ENCODE measurements at regions not wholly inside any gene's neighbourhood (a gene's known extent, or its start where the extent isn't known, plus 50 kb on each side); places are given as distances from the start of the nearest gene placed in this dataset.

DNA sequence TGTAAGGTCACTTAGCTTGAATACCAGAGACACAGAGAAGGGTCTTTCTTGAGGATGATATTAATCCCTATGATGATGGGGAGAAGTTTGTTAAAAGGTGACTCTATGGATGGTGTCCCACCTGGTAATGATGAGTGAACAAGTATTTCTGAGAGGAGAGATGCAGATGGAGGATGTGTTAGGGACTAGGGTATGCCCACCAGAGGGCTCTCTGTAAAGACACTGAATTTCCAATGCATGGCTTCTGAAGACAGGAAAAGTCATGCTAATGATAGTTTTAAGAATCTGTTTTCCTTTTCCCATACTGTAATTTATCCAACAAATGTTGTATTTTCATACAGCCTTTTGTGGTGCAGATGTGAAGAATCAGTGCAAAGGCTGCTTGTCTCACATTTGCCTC lies 1250.9 kb upstream of the CELF2 start:
- no peak for DNase-seq (ENCODE audit: low read depth)

DNA sequence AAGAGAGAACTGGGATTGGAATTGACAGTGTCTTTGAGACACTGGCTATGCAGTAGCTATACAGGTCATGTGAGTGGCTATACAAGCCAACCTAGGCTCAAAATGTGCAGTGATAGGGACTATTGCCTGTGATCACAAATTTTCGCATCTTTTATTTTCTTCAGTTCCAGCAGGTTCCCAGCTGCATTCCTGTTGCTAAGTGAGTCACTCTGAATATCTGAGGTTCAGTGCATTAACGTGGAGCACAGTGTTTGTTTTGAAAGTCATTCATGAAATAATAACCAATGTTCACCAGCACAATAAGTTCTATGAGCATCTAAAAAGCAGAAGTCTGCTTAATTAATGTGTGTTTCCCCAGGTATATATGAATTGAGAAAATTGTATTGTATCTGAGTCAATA lies 1236.0 kb upstream of the CELF2 start:
- DNase-seq (ENCODE audit: low read depth) = no peak

DNA sequence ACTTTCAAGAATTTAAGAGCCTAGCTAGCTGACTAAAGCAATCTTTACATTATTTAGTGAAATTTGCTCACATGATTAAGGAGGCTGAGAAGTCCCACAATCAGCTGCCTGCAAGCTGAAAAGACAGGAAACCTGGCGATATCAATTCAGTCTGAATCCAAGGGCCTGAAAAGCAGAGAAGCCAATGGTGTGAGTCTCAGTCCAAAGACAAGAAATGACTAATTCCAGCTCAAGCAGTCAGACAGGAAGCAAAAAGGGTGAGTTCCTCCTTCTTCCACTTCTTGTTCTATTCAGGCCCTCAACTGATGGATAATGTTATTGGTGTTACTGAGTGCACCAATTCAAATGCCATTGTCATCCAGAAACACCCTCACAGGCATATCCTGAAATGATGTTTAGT lies 1231.6 kb upstream of the CELF2 start:
- no peak for DNase-seq (ENCODE audit: low read depth)

DNA sequence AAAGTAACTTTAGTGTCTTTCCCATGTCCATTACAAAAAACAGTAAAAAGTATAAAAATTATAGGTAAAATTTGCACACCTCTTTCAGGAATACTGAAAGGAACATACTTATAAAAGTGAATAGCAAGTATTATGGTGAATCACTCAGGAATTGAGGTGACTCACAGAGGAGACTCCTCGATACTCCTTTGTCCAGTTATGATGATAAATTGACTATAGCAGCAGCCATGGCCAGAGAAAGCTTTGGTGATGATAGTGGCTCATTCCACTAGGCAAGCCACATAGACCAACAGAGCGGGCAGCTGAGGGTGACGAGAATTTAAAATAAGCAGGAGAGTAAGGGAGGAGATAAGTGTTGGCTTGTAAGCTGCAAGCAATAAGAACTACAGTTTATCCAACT lies 1231.1 kb upstream of the CELF2 start:
- DNase-seq (ENCODE audit: low read depth) = no peak

DNA sequence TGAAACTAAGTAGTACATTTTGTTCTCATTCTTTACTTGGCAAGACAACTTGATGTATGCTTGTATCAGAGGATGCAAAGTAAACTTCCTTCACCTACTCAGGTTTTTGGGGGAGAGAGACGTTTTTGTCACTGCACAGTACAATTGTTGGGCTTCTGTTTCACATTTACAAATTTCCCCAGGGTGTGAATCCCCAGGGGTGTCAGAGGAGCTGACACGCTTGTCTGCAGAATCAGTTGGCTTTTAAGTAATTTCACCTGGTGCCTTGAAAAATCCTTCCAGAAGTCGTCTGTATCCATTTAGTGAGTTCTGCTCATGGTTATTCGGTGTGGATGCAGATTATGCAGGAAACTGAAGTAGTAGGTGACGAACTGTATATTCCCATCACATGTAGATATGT lies 1227.7 kb upstream of the CELF2 start:
- no peak for DNase-seq (ENCODE audit: low read depth)

DNA sequence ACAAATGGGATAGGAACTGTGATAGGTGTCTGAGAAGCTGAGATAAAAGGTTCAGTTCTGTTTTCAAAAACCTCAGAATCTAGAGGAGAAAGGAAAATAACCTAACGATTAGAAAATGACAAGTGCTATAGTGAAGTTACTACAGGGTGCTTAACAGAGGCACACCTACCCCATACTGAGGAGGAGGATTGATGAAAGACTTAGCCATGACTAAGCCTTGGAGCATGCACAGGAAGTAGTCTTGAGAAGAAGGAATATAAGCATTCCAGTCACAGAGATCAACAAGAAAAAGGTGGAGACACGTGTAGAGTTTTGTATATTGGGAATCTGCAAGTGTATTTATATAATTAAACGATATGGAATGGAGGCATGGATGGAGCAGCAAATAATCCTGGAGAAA lies 1225.5 kb upstream of the CELF2 start:
- no peak for DNase-seq (ENCODE audit: low read depth)

DNA sequence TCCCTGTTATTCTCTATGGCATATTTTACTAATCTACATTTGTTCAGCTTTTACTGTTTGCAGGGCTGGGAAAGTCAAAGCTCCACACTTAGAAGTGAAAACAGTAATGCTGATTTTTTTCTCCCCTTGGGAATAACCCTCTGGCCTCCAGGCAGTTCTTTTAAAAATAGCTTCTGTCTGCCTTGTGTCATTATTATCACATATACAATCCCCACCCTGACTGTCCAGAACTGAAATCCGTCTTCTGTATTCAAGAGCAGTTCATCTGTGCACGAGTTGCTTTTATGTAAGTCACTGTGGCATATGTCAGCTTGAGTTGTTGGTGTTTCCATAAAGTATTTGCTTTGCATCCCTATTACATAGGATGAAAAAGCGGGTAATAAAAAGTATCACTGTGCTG lies 1221.1 kb upstream of the CELF2 start:
- no peak for DNase-seq (ENCODE audit: low read depth)

DNA sequence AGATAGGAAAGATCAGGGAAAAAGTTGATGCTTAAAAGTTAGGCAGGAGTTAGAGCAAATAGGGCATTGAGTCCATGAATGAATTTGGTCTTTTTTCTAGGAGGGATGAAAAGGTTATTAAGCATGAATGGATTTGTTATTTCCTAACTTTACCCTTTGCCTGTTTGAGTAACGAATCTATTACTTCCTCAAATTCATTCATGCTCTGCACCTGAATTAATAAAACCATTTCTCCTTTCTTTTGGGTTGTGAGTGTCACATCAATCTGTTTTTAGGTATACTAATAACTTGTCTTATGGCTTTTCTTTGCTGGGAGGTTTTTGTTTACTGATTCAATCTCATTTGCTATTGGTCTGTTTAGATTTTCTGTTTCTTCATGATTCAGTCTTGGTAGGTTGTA lies 1217.7 kb upstream of the CELF2 start:
- DNase-seq (ENCODE audit: low read depth) = no peak

DNA sequence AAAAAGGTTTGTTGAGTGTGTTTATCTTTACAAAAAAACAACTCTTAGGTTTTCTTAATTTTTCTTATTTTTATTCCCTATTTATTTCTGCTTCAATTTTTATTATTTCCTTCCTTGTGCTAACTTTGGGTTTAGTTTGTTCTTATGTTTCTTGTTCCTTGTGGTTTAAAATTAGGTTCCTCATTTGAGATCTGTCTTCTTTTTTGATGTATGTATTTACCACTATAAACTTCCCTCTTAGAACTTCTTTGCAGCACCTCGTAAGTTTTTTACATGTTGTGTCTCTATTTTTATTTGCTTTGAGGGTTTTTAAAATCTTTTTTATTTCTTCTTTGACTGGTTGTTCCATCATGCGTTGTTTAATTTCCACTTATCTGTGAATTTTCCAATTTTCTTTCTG lies 1217.1 kb upstream of the CELF2 start:
- DNase-seq (ENCODE audit: low read depth) = no peak

DNA sequence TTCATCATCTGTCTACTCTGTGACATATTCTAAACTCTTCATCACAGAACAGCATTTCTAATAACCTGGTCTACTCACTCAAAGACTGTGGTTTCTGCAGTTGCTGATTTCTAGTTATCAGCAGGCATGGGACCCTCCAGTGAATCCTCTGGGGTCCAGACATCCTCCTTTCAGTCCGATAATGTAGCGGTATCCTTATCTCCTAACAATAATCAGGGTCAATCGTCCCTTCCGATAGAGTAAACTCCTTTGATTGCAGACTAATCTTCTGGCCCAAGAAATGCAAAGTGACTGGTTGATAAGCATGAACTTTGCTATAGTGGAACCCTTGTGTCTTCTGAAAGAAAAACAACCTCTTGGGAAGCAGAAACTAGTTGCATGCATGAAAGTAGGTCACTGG lies 1209.8 kb upstream of the CELF2 start:
- DNase-seq (ENCODE audit: low read depth) = no peak

DNA sequence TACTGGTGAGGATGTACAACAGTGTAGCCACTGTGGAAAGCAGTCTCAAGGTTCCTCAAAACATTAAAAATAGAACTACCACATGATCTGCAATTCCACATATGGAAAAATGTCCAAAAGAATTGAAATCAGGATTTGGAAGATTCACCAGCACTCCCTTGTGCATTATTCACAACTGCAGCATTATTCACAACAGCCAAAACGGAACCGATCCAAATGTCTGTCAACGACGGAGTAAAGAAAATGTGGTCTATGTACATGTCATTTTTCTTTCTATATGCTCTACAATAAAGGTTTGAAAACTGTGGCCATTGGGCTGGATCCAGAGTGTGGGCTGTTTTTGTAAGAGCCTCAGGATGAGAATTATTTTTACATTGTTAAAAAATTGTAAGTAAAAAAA lies 1206.1 kb upstream of the CELF2 start:
- no peak for DNase-seq (ENCODE audit: low read depth)

DNA sequence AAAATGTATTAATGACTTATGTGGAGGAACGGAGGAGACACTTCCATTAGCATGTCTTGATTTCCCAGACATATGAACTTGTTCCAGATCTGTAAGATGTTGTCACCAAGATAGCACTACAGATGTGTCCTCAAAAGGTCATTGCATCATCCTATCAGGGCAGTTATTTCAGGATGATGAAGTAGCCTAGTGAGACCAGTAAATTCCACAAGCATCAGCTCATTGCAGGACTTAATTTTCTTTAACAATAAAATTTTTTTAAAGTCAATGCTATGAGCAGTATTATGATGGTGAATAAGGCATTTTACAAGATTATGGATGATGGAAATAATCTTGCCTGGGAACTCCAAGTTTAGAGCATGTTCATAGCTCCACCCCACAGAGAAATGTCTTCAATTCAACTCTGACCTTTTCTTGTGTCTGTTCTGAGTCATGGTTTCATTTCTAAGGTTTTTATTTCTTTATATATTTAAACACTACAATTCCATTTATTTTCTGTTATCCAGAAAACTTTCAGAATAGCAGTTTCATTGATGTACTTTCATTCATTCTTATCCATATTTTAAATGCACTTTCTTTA lies 1203.3 kb upstream of the CELF2 start:
- DNase-seq (ENCODE audit: low read depth) = no peak

DNA sequence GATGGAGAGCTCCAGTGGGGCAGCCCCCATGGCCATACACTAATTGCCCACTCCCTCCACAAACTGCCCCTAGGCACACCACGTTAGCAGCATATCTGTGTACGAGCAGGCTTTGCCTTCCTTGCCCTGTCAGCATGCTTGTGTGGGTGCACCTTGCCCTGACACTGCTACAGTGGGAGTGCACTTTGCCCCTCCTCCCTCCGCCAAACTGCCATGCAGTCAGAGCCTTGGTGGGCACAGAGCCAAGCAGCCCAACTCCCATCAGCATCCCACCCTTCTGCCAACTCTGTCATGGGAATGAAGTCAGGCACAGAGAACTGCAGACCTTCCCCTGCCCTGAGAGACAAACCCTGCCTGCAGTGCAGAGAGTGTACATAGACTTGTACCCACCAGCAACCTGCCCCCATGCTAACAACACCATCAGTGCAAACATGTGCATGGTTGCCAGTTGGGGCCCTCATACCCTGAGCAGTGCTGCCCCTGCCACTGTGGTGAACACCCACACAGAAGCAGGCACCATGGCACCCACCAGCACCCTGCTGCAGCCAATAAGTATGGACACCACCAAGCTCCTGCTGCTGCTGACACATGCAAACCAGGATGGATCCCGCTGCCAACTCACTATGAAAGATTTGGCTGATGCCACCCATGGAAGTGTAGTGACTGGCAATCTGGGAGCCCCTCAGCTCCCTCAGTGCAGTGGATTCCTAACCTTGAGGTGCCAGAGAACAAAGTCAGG lies 1197.7 kb upstream of the CELF2 start:
- DNase-seq (ENCODE audit: low read depth) = no peak

DNA sequence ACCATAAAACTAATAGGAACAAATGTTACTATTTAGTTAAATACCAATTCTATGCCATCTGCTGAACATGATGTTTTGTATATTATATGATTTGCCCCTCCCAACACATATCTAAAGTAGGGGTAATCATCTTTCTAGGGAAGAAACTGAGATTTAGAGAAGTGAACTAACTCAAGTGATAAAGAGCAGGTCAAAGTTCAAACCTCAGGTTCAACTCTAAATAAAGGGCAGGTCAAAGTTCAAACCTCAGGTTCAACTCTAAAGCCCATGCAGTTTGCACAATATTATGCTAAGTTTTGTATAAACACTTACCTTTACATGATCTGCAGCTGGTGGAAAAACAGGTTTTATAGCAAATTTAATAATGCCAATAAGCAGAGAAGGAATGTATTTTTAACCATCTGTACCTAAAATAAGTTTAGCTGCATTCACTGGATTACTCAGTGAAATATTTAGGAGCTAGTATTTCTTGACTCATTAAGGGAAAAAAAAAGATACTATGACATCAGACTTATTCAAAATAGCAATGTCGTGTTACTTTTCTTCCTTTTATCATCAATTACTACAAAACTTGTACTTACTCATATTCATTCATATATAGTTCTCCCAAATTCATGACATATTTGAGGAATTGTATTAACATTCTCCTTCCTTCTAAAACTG lies 1194.3 kb upstream of the CELF2 start:
- no peak for DNase-seq (ENCODE audit: low read depth)

DNA sequence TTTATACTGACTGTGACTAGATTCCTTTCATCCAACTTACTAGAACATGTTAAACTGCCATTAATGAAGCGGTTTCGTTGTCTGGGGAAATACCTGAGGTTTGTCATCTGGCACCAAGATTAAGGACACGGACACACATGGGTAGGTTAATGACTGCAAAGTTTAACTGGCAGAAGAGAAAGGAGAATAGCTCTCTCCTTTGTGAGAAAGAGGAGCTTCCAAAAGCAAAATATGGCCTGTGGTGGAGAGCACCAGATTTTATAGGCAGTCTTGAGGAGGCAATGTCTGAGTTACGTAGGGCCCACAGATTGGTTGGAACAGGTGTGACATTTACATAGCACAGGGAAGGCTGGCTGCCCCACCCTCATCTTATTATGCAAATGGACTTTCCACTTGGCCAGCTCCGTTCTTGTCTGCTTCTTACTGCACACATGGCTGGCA lies 1193.0 kb upstream of the CELF2 start:
- no peak for DNase-seq (ENCODE audit: low read depth)

DNA sequence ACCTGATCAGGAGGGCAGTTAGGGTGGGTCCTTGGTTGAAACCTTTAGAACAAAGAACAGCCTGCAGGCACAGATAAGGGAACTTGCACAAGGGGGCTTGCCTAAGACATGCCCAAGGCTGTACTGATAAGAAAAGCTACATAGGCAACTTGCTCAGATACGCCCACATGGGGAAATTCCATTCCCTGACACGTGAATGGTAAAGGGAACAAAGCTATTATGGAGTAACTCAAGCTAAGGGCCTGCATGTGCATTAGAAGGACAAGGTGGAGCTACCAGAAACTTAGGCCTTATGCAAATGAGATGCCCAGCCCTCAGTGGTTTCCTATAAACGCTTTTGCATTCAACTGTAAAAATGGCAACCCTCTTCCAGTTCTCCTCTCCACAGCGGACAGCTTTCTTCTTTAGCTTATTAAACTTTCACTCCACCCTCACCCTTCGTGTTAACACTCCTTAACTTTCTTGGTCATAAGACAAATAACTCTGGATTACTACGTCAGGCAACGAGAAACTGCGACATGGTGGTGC lies 1192.1 kb upstream of the CELF2 start:
- DNase-seq (ENCODE audit: low read depth) = no peak

DNA sequence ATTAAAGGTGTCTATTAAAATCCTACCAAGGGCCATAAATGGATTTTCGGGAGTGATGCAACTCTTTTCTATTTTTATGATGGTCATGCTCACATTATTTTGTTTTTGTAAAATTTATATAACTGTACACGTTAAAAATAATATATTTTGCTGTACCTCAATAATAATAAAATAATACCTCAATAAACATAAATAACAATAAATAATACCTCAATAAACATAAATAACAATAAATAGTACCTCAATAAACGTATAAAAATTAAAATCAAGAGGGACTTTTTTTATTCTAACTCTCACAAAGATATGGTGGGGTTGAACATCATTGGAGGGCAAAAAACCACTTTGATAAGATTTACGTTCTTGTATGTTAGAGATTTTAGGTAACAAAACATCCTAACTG lies 1189.6 kb upstream of the CELF2 start:
- DNase-seq (ENCODE audit: low read depth) = no peak

DNA sequence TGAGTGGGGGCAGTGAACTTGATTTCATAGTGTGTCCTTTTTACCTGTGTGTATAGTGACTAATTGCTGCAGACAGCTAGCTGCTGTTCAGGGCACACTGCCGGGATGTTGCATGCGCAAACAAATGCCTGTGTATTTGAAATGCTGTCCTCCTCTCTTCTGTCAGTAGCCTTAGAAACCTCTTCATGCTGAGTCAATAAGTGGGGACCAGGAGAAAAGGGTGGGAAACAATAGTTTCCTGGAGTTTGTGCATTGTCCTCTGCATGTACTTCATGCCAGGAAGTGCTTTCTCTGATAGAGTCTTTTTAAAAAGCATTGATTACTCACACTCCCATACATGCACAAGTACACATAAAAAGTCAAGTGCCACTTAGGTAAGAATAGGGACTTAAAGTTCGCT lies 1183.7 kb upstream of the CELF2 start:
- DNase-seq (ENCODE audit: low read depth) = no peak

DNA sequence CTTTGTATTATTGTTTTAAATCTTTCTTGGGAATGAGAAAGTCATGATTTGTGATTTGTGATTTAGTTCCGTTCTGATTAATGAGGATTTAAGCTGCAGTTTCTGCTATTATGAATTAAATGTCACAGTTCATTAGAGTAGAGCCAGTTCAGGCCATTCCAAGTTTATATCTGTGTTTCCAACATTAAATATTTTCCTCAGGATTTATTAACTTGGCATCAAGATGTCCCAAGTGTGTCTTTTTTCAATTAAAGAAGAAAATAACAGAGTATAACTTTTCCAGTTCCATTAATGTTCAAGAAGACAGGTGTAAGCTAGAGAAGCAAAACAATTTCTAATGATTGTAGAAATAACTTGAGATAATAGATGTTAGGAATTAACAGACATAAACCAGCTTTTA lies 1183.2 kb upstream of the CELF2 start:
- DNase-seq (ENCODE audit: low read depth) = no peak

DNA sequence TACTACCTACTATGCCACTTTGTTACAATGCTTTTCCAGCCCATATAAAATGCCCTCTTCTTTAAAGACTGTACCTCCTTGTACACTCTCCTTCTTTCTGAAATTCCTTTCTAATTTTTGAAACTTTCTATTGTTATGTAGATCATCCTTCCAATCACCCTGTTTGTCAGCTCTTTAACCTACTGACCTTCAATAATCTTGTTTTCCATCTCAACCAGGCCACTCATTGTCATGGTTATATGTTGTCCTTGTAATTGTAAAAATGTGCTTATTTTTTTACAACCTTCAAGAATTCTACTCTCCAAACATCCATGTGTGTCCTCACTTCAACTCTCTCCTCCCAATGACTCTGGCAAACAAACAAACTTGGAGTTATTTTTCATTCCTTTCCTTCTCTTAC lies 1172.6 kb upstream of the CELF2 start:
- DNase-seq (ENCODE audit: low read depth) = no peak

DNA sequence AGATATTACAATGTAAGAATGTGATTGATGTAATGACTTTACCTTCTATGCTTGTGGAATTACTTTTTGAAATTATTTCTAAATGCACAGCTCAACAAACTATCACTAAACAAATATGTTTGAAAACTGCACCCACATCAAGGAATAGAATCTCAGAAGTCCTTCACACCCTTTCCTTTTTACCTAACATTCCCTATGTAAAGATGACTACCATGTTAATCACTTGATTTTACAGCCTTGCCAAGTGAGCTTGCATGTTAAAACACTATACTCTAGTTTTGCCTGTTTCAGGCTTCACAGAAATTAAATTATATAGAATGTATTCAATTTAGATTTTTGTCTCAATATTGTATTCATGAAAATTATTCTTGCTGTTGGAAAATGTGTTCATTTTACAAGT lies 1169.4 kb upstream of the CELF2 start:
- DNase-seq (ENCODE audit: low read depth) = no peak

DNA sequence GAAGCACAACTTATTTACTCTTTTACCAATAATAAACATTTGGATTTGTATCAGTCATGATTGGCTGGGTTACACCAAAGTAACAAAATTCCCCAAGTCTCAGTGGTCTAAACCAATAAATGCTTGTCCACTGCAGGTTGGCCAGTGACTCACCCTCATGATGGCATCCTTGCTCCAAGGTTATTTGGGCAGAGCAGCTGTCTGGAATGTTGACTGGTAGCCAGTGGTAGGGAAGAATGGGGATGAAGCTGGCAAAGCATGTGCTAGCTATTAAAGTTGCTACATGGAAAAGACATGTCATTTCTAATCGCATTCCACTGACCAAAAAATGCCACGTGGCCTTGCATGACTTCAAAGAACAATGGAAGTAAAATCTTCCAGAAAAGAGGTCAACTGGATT lies 1168.7 kb upstream of the CELF2 start:
- no peak for DNase-seq (ENCODE audit: low read depth)

DNA sequence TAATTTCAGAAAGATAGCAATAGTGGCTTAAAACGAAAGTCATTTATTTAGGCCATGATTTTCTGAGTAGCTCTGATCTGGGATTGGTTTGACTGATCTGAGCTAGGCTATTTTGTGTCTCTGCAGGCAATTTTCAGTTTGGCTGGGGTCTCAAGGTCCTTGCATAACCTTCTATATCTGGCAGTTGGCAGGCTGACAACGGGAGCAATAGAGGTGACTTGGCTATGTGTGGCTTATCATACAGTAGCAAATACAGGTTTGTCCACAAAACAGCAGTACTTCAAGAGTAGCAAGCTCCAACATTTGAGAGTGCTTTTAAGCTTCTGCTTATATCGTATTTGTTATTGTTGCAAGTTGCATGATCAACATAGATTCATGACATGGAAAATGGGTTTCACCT lies 1167.3 kb upstream of the CELF2 start:
- DNase-seq (ENCODE audit: low read depth) = no peak

DNA sequence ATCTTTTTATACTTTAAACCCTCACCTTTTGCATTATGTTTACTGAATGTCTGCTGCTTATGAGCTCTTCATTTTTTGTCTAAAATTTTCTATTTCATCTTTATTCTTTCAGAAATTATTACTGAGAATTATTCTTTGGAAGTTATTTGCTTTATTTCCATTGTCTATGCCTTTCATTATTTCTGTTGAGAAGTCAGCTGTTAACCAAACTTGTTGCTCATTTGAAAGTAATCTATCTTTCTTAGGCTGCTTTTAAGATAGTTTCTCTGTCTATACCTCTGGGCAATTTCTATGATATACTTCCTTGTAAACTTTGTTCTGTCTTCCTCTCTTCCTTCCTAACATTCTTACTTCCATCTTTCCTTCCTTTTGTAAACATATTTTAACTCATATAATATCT lies 1165.9 kb upstream of the CELF2 start:
- no peak for DNase-seq (ENCODE audit: low read depth)
